ENCODE measurements at regions not wholly inside any gene's neighbourhood (a gene's known extent, or its start where the extent isn't known, plus 50 kb on each side); places are given as distances from the start of the nearest gene placed in this dataset.

GRCh38 chr10:128345353-128345752 is 219.1 kb upstream of the MKI67 start:
- DNase-seq (ENCODE audit: low read depth, low spot score) (no peak), ATAC-seq (no peak)
- Histone ChIP-seq H3K4me3 (replicated peaks in 1 of 2; ENCODE audit: low read depth in 1 of 2, low read length in 2 of 2) (no peak overlapping the region), H3K27ac (ENCODE audit: low read depth, low read length) (no peak overlapping the region), H3K4me2 (ENCODE audit: low read length) (no peak overlapping the region), H3K9me2 (ENCODE audit: insufficient read depth) (no peaks in the 10 kb centered on the region), H3K27me3 (ENCODE audit: insufficient read depth, low read length) (peaks cover 40% of the 10 kb centered on the region), H2AFZ (ENCODE audit: low read depth, low read length, poor library complexity, severe bottlenecking) (no peak overlapping the region), H4K20me1 (ENCODE audit: insufficient read depth) (no peaks in the 10 kb centered on the region), H3K9me3 (ENCODE audit: control insufficient read depth in 1 of 2, insufficient read depth in 1 of 2, low read depth in 1 of 2, low read length in 2 of 2) (no peaks in the 10 kb centered on the region), H3K9ac (ENCODE audit: low read length) (no peak overlapping the region), H3K79me2 (ENCODE audit: insufficient read depth, low read length) (no peaks in the 10 kb centered on the region), H3K36me3 (ENCODE audit: control insufficient read depth in 1 of 2, insufficient read depth in 2 of 2, low read length in 2 of 2) (no peaks in the 10 kb centered on the region), H3K4me1 (ENCODE audit: control insufficient read depth in 1 of 2, insufficient read depth in 2 of 2, low read length in 2 of 2) (no peaks in the 10 kb centered on the region)
- no peak for TF ChIP-seq FOSL1 (IDR thresholded peaks at IDR 0.05; ENCODE audit: low read depth)
- no peak for TF ChIP-seq POLR2A (IDR thresholded peaks at IDR 0.05; ENCODE audit: borderline replicate concordance, extremely low read depth, insufficient read depth, insufficient read length)
- no peak for TF ChIP-seq REST (IDR thresholded peaks at IDR 0.05; ENCODE audit: low read depth)
- TF ChIP-seq CEBPB (IDR thresholded peaks at IDR 0.05; ENCODE audit: low read depth): no peak
- TF ChIP-seq ZFX (IDR thresholded peaks at IDR 0.05): no peak
- TF ChIP-seq YY1 (IDR thresholded peaks at IDR 0.05; ENCODE audit: extremely low read depth, insufficient replicate concordance, low read depth, low read length): no peak
- no peak for TF ChIP-seq ATF3 (IDR thresholded peaks at IDR 0.05)
- no peak for TF ChIP-seq SRF (IDR thresholded peaks at IDR 0.05; ENCODE audit: low read depth)
- TF ChIP-seq POLR2AphosphoS5 (IDR thresholded peaks at IDR 0.05; ENCODE audit: low read depth, low read length): no peak
- TF ChIP-seq JUND (IDR thresholded peaks at IDR 0.05): no peak
- TF ChIP-seq EZH2phosphoT487 (IDR thresholded peaks at IDR 0.05; ENCODE audit: borderline replicate concordance): no peak
- no peak for TF ChIP-seq CTCF (IDR thresholded peaks at IDR 0.05 in 2 of 3, conservative IDR thresholded peaks at IDR 0.05 in 1 of 3; ENCODE audit: borderline replicate concordance in 1 of 3, insufficient read depth in 1 of 3, low read depth in 2 of 3, low read length in 2 of 3)
- TF ChIP-seq RAD21 (IDR thresholded peaks at IDR 0.05; ENCODE audit: low read depth): no peak
- no peak for TF ChIP-seq CBX3 (IDR thresholded peaks at IDR 0.05; ENCODE audit: low read depth)
- no peak for TF ChIP-seq ZBTB33 (IDR thresholded peaks at IDR 0.05; ENCODE audit: extremely low read depth, insufficient replicate concordance, low read length)
- CTCF ChIA-PET: no interaction called here
- BruUV-seq (replicated peaks): no TSS peak
- RAD21 ChIA-PET (ENCODE audit: low non-redundant PET in 1 of 2, low total read pairs in 2 of 2, uncharacterized antibody in 2 of 2, unreplicated experiment in 2 of 2): no interaction called here
- intact Hi-C loops (cut with micrococcal nuclease): no loop called here
- POLR2A ChIA-PET: no interaction called here
